HEK293 (cell line): ENCODE measurements at regions not wholly inside any gene's neighbourhood (a gene's known extent, or its start where the extent isn't known, plus 50 kb on each side); places are given as distances from the start of the nearest gene placed in this dataset.

Experiments
- CTCF ChIA-PET: fragments of 350-600 bp; formaldehyde crosslinking; extraction: SDS; loops from one replicate; lab custom pipeline; 2021; ENCODE audit warnings: antibody characterized with exemption; lab: Yijun Ruan, JAX
- POLR2A ChIA-PET: fragments of 300-600 bp; formaldehyde crosslinking; extraction: SDS; loops from one replicate; lab custom pipeline; 2020; ENCODE audit warnings: antibody characterized with exemption, inconsistent platforms; lab: Yijun Ruan, JAX
- H3K27ac ChIP-seq: fragments of 200-500 bp; sonication (Bioruptor generic); 2 replicates; pipeline ENCODE4 v1.5.1; 2014; ENCODE audit warnings: low read depth, low read length, control low read depth, inconsistent platforms; ENCODE audit errors: extremely low read depth
- H3K36me3 ChIP-seq, 2 experiments: fragments of 200-500 bp in 1 of 2; sonication (Bioruptor generic) in 1 of 2; 1 replicate in 1 of 2; 2 replicates in 1 of 2; pipeline ENCODE4 v1.5.1; 2014 to 2017; ENCODE audit warnings: inconsistent platforms in 2 of 2, low read length in 2 of 2; ENCODE audit not compliant: control insufficient read depth in 2 of 2, insufficient read depth in 1 of 2
- H3K4me1 ChIP-seq: fragments of 200-500 bp; sonication (Bioruptor generic); 2 replicates; pipeline ENCODE4 v1.5.1; 2014; ENCODE audit warnings: mild to moderate bottlenecking, low read length, inconsistent platforms; ENCODE audit not compliant: control insufficient read depth, insufficient read depth
- H3K4me3 ChIP-seq: 2 replicates; pipeline ENCODE4 v1.5.1; 2011; ENCODE audit warnings: low read depth, mild to moderate bottlenecking, control low read depth, low read length, moderate library complexity
- H3K9me3 ChIP-seq: fragments of 200-500 bp; sonication (Bioruptor generic); 2 replicates; pipeline ENCODE4 v1.5.1; 2014; ENCODE audit warnings: low read depth, low read length, inconsistent platforms; ENCODE audit not compliant: control insufficient read depth, insufficient read depth
- BCL11A ChIP-seq: fragments of 450-650 bp; formaldehyde crosslinking; IDR thresholded peaks from 2 replicates; pipeline ENCODE4 v1.5.1; 2016; ENCODE audit warnings: low read depth, missing biosample characterization, missing genetic modification characterization
- MYNN ChIP-seq: fragments of 450-650 bp; formaldehyde crosslinking; IDR thresholded peaks from 2 replicates; pipeline ENCODE4 v1.5.1; 2016; ENCODE audit warnings: missing biosample characterization, missing genetic modification characterization, borderline replicate concordance
- YY1 ChIP-seq: fragments of 450-650 bp; formaldehyde crosslinking; IDR thresholded peaks from 2 replicates; pipeline ENCODE4 v1.5.1; 2018; ENCODE audit warnings: missing biosample characterization, missing genetic modification characterization
- ZBTB11 ChIP-seq: fragments of 450-650 bp; formaldehyde crosslinking; conservative IDR thresholded peaks from 2 replicates; pipeline ENCODE4 v1.5.1; 2016; ENCODE audit warnings: low read depth, missing biosample characterization, missing genetic modification characterization
- ZFHX2 ChIP-seq: fragments of 450-650 bp; formaldehyde crosslinking; conservative IDR thresholded peaks from 2 replicates; pipeline ENCODE4 v1.5.1; 2016; ENCODE audit warnings: missing biosample characterization, missing genetic modification characterization
- ZFP3 ChIP-seq: fragments of 450-650 bp; formaldehyde crosslinking; IDR thresholded peaks from 2 replicates; pipeline ENCODE4 v1.5.1; 2016; ENCODE audit warnings: low read depth, missing biosample characterization, missing genetic modification characterization
- ZNF121 ChIP-seq: fragments of 450-650 bp; formaldehyde crosslinking; IDR thresholded peaks from 2 replicates; pipeline ENCODE4 v1.5.1; 2016; ENCODE audit warnings: missing biosample characterization, missing genetic modification characterization
- ZNF133 ChIP-seq: fragments of 450-650 bp; formaldehyde crosslinking; IDR thresholded peaks from 2 replicates; pipeline ENCODE4 v1.5.1; 2016; ENCODE audit warnings: missing biosample characterization, missing genetic modification characterization
- ZNF138 ChIP-seq: fragments of 450-650 bp; formaldehyde crosslinking; IDR thresholded peaks from 2 replicates; pipeline ENCODE4 v1.5.1; 2016; ENCODE audit warnings: missing biosample characterization, missing genetic modification characterization, borderline replicate concordance
- ZNF169 ChIP-seq: fragments of 450-650 bp; formaldehyde crosslinking; IDR thresholded peaks from 2 replicates; pipeline ENCODE4 v1.5.1; 2016; ENCODE audit warnings: missing biosample characterization, missing genetic modification characterization
- ZNF174 ChIP-seq: fragments of 450-650 bp; formaldehyde crosslinking; IDR thresholded peaks from 2 replicates; pipeline ENCODE4 v1.5.0; 2017; ENCODE audit warnings: missing biosample characterization, mild to moderate bottlenecking, missing genetic modification characterization
- ZNF239 ChIP-seq: fragments of 450-650 bp; formaldehyde crosslinking; IDR thresholded peaks from 2 replicates; pipeline ENCODE4 v1.5.1; 2016; ENCODE audit warnings: missing biosample characterization, missing genetic modification characterization
- ZNF350 ChIP-seq: fragments of 450-650 bp; formaldehyde crosslinking; IDR thresholded peaks from 2 replicates; pipeline ENCODE4 v1.5.0; 2017; ENCODE audit warnings: missing biosample characterization, mild to moderate bottlenecking, missing genetic modification characterization
- ZNF37A ChIP-seq: fragments of 450-650 bp; IDR thresholded peaks from 2 replicates; pipeline ENCODE4 v1.5.1; 2018; ENCODE audit warnings: missing biosample characterization, missing genetic modification characterization
- ZNF571 ChIP-seq: fragments of 450-650 bp; formaldehyde crosslinking; IDR thresholded peaks from 2 replicates; pipeline ENCODE4 v1.5.0; 2017; ENCODE audit warnings: missing biosample characterization, missing genetic modification characterization
- ZNF596 ChIP-seq: fragments of 450-650 bp; IDR thresholded peaks from 2 replicates; pipeline ENCODE4 v1.5.0; 2018; ENCODE audit warnings: missing biosample characterization, mild to moderate bottlenecking, missing genetic modification characterization, moderate library complexity
- ZSCAN23 ChIP-seq: fragments of 450-650 bp; formaldehyde crosslinking; IDR thresholded peaks from 2 replicates; pipeline ENCODE4 v1.5.1; 2016; ENCODE audit warnings: missing biosample characterization, missing genetic modification characterization
- TF ChIP-seq, protein P1 (sequence below): fragments of 450-650 bp; formaldehyde crosslinking; IDR thresholded peaks from 2 replicates; pipeline ENCODE4 v1.5.1; 2016; ENCODE audit warnings: missing biosample characterization, missing genetic modification characterization
- TF ChIP-seq, protein P2 (sequence below): fragments of 450-650 bp; formaldehyde crosslinking; IDR thresholded peaks from 2 replicates; pipeline ENCODE4 v1.5.1; 2016; ENCODE audit warnings: missing biosample characterization, missing genetic modification characterization

DNA sequence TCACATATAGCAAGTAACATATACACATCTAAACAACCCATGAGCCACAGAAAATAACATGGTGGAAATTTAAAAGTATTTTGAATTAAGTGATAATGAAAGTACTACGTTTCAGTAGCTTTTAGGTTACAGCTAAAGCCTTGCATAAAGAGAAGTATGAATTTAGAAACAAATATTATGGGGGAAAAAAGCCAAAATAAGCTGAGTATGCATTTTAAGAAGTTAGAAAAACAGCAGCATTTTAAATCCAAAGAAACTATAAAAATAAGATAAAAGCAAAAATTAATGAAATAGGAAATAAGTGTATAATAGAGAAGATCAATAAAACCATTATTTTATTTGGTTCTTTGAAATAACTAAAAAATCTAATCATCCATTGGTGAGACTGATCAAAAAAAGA lies 89.8 kb upstream of the ARHGEF7 start:
- H3K27ac ChIP-seq = no peak overlapping the region
- ChIA-PET POLR2A (no interaction called here), CTCF (interaction anchor here (0.5 kb wide), 1 partner anchor 1112 kb away, joined by 4 read pairs; no protein-coding TSS in a partner anchor)

GRCh38 chr13:111022886-111023285 lies 92.2 kb upstream of the ARHGEF7 start:
- H3K36me3 ChIP-seq = no peaks in the 10 kb centered on the region
- H3K9me3 ChIP-seq = no peaks in the 10 kb centered on the region
- no peak overlapping the region for H3K27ac ChIP-seq
- ChIA-PET CTCF (interaction anchor here (1.7 kb wide), 1 partner anchor 13 kb away, joined by 3 read pairs; no protein-coding TSS in a partner anchor), POLR2A (no interaction called here)
- no peak overlapping the region for H3K4me3 ChIP-seq
- TF ChIP-seq, protein P1, sequence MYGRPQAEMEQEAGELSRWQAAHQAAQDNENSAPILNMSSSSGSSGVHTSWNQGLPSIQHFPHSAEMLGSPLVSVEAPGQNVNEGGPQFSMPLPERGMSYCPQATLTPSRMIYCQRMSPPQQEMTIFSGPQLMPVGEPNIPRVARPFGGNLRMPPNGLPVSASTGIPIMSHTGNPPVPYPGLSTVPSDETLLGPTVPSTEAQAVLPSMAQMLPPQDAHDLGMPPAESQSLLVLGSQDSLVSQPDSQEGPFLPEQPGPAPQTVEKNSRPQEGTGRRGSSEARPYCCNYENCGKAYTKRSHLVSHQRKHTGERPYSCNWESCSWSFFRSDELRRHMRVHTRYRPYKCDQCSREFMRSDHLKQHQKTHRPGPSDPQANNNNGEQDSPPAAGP (tag by site-specific recombination) = no peak
- TF ChIP-seq ZNF169 (tag by site-specific recombination) (no peak), ZNF121 (tag by site-specific recombination) (no peak), ZNF174 (tag by site-specific recombination) (no peak), ZNF350 (tag by site-specific recombination) (no peak), ZFP3 (tag by site-specific recombination) (no peak), BCL11A (no peak), ZSCAN23 (no peak), ZNF133 (tag by site-specific recombination) (no peak), ZNF571 (tag by site-specific recombination) (no peak)
- H3K4me1 ChIP-seq = no peaks in the 10 kb centered on the region

More for the DNA sequence above, 89.8 kb upstream of the ARHGEF7 start:
- TF ChIP-seq MYNN (tag by site-specific recombination) (no peak), YY1 (tag by site-specific recombination) (no peak), ZNF596 (no peak), ZNF37A (no peak), ZNF138 (tag by site-specific recombination) (no peak), ZBTB11 (tag by site-specific recombination) (no peak), ZFHX2 (no peak), ZNF239 (tag by site-specific recombination) (no peak)
- TF ChIP-seq, protein P2, sequence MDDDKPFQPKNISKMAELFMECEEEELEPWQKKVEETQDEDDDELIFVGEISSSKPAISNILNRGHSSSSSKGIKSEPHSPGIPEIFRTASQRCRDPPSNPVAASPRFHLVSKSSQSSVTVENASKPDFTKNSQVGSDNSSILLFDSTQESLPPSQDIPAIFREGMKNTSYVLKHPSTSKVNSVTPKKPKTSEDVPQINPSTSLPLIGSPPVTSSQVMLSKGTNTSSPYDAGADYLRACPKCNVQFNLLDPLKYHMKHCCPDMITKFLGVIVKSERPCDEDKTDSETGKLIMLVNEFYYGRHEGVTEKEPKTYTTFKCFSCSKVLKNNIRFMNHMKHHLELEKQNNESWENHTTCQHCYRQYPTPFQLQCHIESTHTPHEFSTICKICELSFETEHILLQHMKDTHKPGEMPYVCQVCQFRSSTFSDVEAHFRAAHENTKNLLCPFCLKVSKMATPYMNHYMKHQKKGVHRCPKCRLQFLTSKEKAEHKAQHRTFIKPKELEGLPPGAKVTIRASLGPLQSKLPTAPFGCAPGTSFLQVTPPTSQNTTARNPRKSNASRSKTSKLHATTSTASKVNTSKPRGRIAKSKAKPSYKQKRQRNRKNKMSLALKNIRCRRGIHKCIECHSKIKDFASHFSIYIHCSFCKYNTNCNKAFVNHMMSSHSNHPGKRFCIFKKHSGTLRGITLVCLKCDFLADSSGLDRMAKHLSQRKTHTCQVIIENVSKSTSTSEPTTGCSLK = no peak
- no peaks in the 10 kb centered on the region for H3K36me3 ChIP-seq
- no peaks in the 10 kb centered on the region for H3K9me3 ChIP-seq
- H3K4me3 ChIP-seq = no peak overlapping the region
- no peaks in the 10 kb centered on the region for H3K4me1 ChIP-seq
